HCT116 (cell line): ENCODE measurements at regions not wholly inside any gene's neighbourhood (a gene's known extent, or its start where the extent isn't known, plus 50 kb on each side); places are given as distances from the start of the nearest gene placed in this dataset.

ENCODE experiments used
- ATAC-seq: fragments of 200-7000 bp; cut with Tn5 transposase; 2 replicates; pipeline ENCODE4 v1.9.1; 2020; ENCODE audit warnings: mild to moderate bottlenecking, moderate library complexity
- BruUV-seq: library from RNA; stranded (reverse); fragments of 400-500 nt; replicated peaks from 2 replicates; lab custom pipeline; 2021; lab: Mats Ljungman, UMichigan
- CTCF ChIA-PET: fragments of 300-600 bp; sonication (Branson Sonifier 250); formaldehyde crosslinking; loops from one replicate; lab custom pipeline; 2021; ENCODE audit warnings: antibody characterized with exemption; lab: Charles Lee
- POLR2A ChIA-PET: fragments of 300-600, 350-600 bp; sonication (Branson Sonifier 250); formaldehyde crosslinking; loops from one replicate; lab custom pipeline; 2021; ENCODE audit warnings: antibody characterized with exemption; lab: Charles Lee
- RAD21 ChIA-PET, 2 experiments: fragments of 300-600 bp; sonication (Branson Sonifier 250); formaldehyde crosslinking; loops; one replicate each; lab custom pipeline; 2023; ENCODE audit warnings: low total read pairs in 2 of 2; ENCODE audit not compliant: uncharacterized antibody in 2 of 2, unreplicated experiment in 2 of 2, low non-redundant PET in 1 of 2; lab: Charles Lee
- DNase-seq: peaks from one replicate; pipeline ENCODE4 v3.0.0-alpha.2; 2010; ENCODE audit warnings: low read depth, low spot score
- H2AFZ ChIP-seq: fragments of 200-600 bp; shearing (Covaris generic), sonication (generic); 2 replicates; pipeline ENCODE4 v1.6.1; 2017; ENCODE audit warnings: low read depth, mixed run types, mixed read lengths, antibody characterized with exemption, low read length; ENCODE audit not compliant: poor library complexity, severe bottlenecking
- H3K27ac ChIP-seq: 2 replicates; pipeline ENCODE4 v1.5.1; 2012; ENCODE audit warnings: low read depth, low read length
- H3K27me3 ChIP-seq: fragments of 200-600 bp; sonication (generic); 2 replicates; pipeline ENCODE4 v1.6.1; 2016; ENCODE audit warnings: mixed run types, low read length, mixed read lengths; ENCODE audit not compliant: insufficient read depth
- H3K36me3 ChIP-seq, 2 experiments: fragments of 200-500 bp in 1 of 2; fragments of 200-600 bp in 1 of 2; sonication (Bioruptor generic) in 1 of 2; sonication (generic) in 1 of 2; 2 replicates each; pipeline versions ENCODE4 v1.5.1 to v1.6.1; 2014 to 2016; ENCODE audit warnings: low read length in 2 of 2, inconsistent platforms in 1 of 2, mixed read lengths in 1 of 2, mixed run types in 1 of 2; ENCODE audit not compliant: insufficient read depth in 2 of 2, control insufficient read depth in 1 of 2
- H3K4me1 ChIP-seq, 2 experiments: fragments of 200-600 bp in 1 of 2; sonication (generic) in 1 of 2; 2 replicates each; pipeline versions ENCODE4 v1.5.1 to v1.6.1; 2012 to 2017; ENCODE audit warnings: low read length in 2 of 2, inconsistent platforms in 1 of 2, mild to moderate bottlenecking in 1 of 2, mixed read lengths in 1 of 2, mixed run types in 1 of 2, moderate library complexity in 1 of 2; ENCODE audit not compliant: insufficient read depth in 2 of 2, control insufficient read depth in 1 of 2
- H3K4me2 ChIP-seq: fragments of 200-600 bp; sonication (generic); 2 replicates; pipeline ENCODE4 v1.6.1; 2017; ENCODE audit warnings: mixed run types, low read length, mixed read lengths
- H3K4me3 ChIP-seq, 2 experiments: fragments of 200-600 bp in 1 of 2; sonication (generic) in 1 of 2; replicated peaks in 1 of 2; 2 replicates each; pipeline ENCODE4 v1.5.1; 2011 to 2016; ENCODE audit warnings: low read length in 2 of 2, control low read depth in 1 of 2, low read depth in 1 of 2, mild to moderate bottlenecking in 1 of 2, mixed read lengths in 1 of 2, mixed run types in 1 of 2
- H3K79me2 ChIP-seq: fragments of 200-600 bp; sonication (generic); 2 replicates; pipeline ENCODE4 v1.6.1; 2017; ENCODE audit warnings: mild to moderate bottlenecking, mixed run types, low read length, moderate library complexity, mixed read lengths; ENCODE audit not compliant: insufficient read depth
- H3K9ac ChIP-seq: fragments of 200-600 bp; sonication (generic); 2 replicates; pipeline ENCODE4 v1.6.1; 2016; ENCODE audit warnings: low read length, mixed read lengths
- H3K9me2 ChIP-seq: fragments of 200-600 bp; sonication (generic), shearing (Covaris generic); 2 replicates; pipeline ENCODE4 v1.6.1; 2017; ENCODE audit warnings: mixed run types, mild to moderate bottlenecking, moderate library complexity; ENCODE audit not compliant: insufficient read depth
- H3K9me3 ChIP-seq, 2 experiments: fragments of 200-500 bp in 1 of 2; fragments of 200-600 bp in 1 of 2; sonication (Bioruptor generic) in 1 of 2; sonication (generic) in 1 of 2; 2 replicates each; pipeline ENCODE4 v1.6.1; 2014 to 2017; ENCODE audit warnings: low read length in 2 of 2, mixed read lengths in 2 of 2, inconsistent platforms in 1 of 2, low read depth in 1 of 2, mild to moderate bottlenecking in 1 of 2, mixed run types in 1 of 2, moderate library complexity in 1 of 2; ENCODE audit not compliant: control insufficient read depth in 1 of 2, insufficient read depth in 1 of 2
- H4K20me1 ChIP-seq: fragments of 200-600 bp; sonication (generic), shearing (Covaris generic); 2 replicates; pipeline ENCODE4 v1.6.1; 2017; ENCODE audit warnings: mixed run types, mild to moderate bottlenecking, moderate library complexity; ENCODE audit not compliant: insufficient read depth
- CBX3 ChIP-seq: IDR thresholded peaks from 2 replicates; pipeline ENCODE4 v1.6.1; 2012; ENCODE audit warnings: low read depth
- EGR1 ChIP-seq: IDR thresholded peaks from 2 replicates; pipeline ENCODE4 v1.6.1; 2012; ENCODE audit warnings: low read depth
- ELF1 ChIP-seq: IDR thresholded peaks from 2 replicates; pipeline ENCODE4 v1.6.1; 2012; ENCODE audit warnings: low read depth, borderline replicate concordance
- EZH2 ChIP-seq: fragments of 200-600 bp; sonication (generic); IDR thresholded peaks from 2 replicates; pipeline ENCODE4 v1.6.1; 2017; ENCODE audit warnings: antibody characterized with exemption, mixed run types
- JUND ChIP-seq: IDR thresholded peaks from 2 replicates; pipeline ENCODE4 v1.6.1; 2012
- POLR2AphosphoS5 ChIP-seq: IDR thresholded peaks from 2 replicates; pipeline ENCODE4 v1.6.1; 2011; ENCODE audit warnings: mild to moderate bottlenecking, low read depth, low read length, moderate library complexity
- RAD21 ChIP-seq: IDR thresholded peaks from 2 replicates; pipeline ENCODE4 v1.6.1; 2012; ENCODE audit warnings: low read depth, mild to moderate bottlenecking
- SRF ChIP-seq: IDR thresholded peaks from 2 replicates; pipeline ENCODE4 v1.6.1; 2012; ENCODE audit warnings: low read depth
- TCF7L2 ChIP-seq: IDR thresholded peaks from 2 replicates; pipeline ENCODE4 v1.7.0; 2011; ENCODE audit warnings: borderline replicate concordance, inconsistent platforms; ENCODE audit not compliant: insufficient read depth, insufficient read length; ENCODE audit errors: extremely low read depth
- YY1 ChIP-seq: IDR thresholded peaks from 2 replicates; pipeline ENCODE4 v1.6.1; 2011; ENCODE audit warnings: low read length, low read depth, moderate library complexity, mild to moderate bottlenecking; ENCODE audit not compliant: insufficient replicate concordance; ENCODE audit errors: extremely low read depth
- intact Hi-C: fragments of 100-400 bp; cut with micrococcal nuclease; formaldehyde crosslinking; loops from 2 replicates; pipeline ENCODE4 v1.10.0; 2022

GRCh38 chr17:68693896-68694295 lies 92.7 kb upstream of the FAM20A start (continued):
- TF ChIP-seq TCF7L2, result no peak
- TF ChIP-seq EZH2, result no peak
- TF ChIP-seq, all 23 proteins: peak for 0

GRCh38 chr17:68693466-68693865 lies 92.3 kb upstream of the FAM20A start:
- H3K36me3 ChIP-seq, result no peaks in the 10 kb centered on the region
- no peak overlapping the region for H3K27ac ChIP-seq
- intact Hi-C loops, result no loop called here
- no peak overlapping the region for H3K4me2 ChIP-seq
- H2AFZ ChIP-seq, result no peak overlapping the region
- ATAC-seq, result no peak
- TF ChIP-seq ELF1 (no peak), POLR2AphosphoS5 (no peak), JUND (no peak), EGR1 (no peak), SRF (no peak), CBX3 (no peak), TCF7L2 (no peak), EZH2 (no peak), RAD21 (no peak), YY1 (no peak)
- TF ChIP-seq, all 23 proteins: peak for 0
- no peaks in the 10 kb centered on the region for H3K4me1 ChIP-seq
- ChIA-PET CTCF (no interaction called here), RAD21 (no interaction called here), POLR2A (no interaction called here)
- H4K20me1 ChIP-seq, result no peaks in the 10 kb centered on the region
- H3K79me2 ChIP-seq, result no peaks in the 10 kb centered on the region
- H3K9ac ChIP-seq, result no peak overlapping the region
- no peak for DNase-seq
- H3K9me2 ChIP-seq, result no peaks in the 10 kb centered on the region
- no peak overlapping the region for H3K4me3 ChIP-seq
- H3K9me3 ChIP-seq, result no peaks in the 10 kb centered on the region
- H3K27me3 ChIP-seq, result no peaks in the 10 kb centered on the region
- no TSS peak for BruUV-seq
